Loucy (cell line): ENCODE measurements at regions not wholly inside any gene's neighbourhood (a gene's known extent, or its start where the extent isn't known, plus 50 kb on each side); places are given as distances from the start of the nearest gene placed in this dataset.

Experiments
- EZH2phosphoT487 ChIP-seq: fragments of 200-600 bp; IDR thresholded peaks from 2 replicates; pipeline ENCODE4 v1.6.1; 2018; ENCODE audit warnings: antibody characterized with exemption, mild to moderate bottlenecking, moderate library complexity, borderline replicate concordance
- TF ChIP-seq, protein P1 (sequence below): fragments of 200-600 bp; sonication (generic); conservative IDR thresholded peaks from 2 replicates; pipeline ENCODE4 v1.5.1; 2014; ENCODE audit warnings: mild to moderate bottlenecking, antibody characterized with exemption, low read length

DNA sequence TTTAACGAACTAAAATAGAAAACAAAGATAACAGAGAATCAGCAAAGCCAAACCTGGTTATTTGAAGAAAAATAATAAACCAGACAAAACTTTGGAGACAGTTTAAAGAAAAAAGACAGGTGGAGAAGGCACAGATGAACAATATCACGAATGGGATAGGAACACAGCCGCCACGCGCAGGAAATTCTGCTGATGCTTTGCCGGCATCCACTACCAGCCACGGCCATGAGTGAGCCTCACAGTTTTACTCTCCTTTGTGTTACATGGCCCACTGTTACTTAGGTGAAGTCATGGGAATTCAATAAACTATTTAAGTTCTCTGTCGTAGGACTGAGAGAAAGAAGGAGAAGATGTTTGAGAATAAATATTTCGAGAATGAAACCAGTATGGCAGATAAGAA, 503.4 kb downstream of the TTLL7 start:
- TF ChIP-seq, protein P1, sequence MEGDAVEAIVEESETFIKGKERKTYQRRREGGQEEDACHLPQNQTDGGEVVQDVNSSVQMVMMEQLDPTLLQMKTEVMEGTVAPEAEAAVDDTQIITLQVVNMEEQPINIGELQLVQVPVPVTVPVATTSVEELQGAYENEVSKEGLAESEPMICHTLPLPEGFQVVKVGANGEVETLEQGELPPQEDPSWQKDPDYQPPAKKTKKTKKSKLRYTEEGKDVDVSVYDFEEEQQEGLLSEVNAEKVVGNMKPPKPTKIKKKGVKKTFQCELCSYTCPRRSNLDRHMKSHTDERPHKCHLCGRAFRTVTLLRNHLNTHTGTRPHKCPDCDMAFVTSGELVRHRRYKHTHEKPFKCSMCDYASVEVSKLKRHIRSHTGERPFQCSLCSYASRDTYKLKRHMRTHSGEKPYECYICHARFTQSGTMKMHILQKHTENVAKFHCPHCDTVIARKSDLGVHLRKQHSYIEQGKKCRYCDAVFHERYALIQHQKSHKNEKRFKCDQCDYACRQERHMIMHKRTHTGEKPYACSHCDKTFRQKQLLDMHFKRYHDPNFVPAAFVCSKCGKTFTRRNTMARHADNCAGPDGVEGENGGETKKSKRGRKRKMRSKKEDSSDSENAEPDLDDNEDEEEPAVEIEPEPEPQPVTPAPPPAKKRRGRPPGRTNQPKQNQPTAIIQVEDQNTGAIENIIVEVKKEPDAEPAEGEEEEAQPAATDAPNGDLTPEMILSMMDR, result no peak
- no peak for TF ChIP-seq EZH2phosphoT487
